CD4-positive, alpha-beta memory T cell (primary cell): ENCODE measurements at regions not wholly inside any gene's neighbourhood (a gene's known extent, or its start where the extent isn't known, plus 50 kb on each side); places are given as distances from the start of the nearest gene placed in this dataset.

Experiments used
- CTCF ChIA-PET: fragments of 350-600 bp; sonication (Branson Sonifier 250); formaldehyde crosslinking; loops from one replicate; lab custom pipeline; 2021; ENCODE audit warnings: inconsistent platforms; ENCODE audit not compliant: partially characterized antibody; lab: Charles Lee
- POLR2A ChIA-PET: fragments of 350-600 bp; sonication (Branson Sonifier 250); formaldehyde crosslinking; loops from one replicate; lab custom pipeline; 2021; ENCODE audit not compliant: partially characterized antibody; lab: Charles Lee
- DNase-seq, 5 donors: peaks; one replicate each; pipeline versions ENCODE4 v3.0.0 to v3.0.0-alpha.2; 2020 to 2022; ENCODE audit warnings: mixed read lengths in 1 of 5
- H3K27ac ChIP-seq: one replicate; pipeline ENCODE4 v1.7.0; 2013; ENCODE audit warnings: low read depth, low read length
- H3K27me3 ChIP-seq: 2 replicates; pipeline ENCODE4 v1.7.0; 2013; ENCODE audit warnings: mild to moderate bottlenecking, low read length, moderate library complexity; ENCODE audit not compliant: insufficient read depth
- H3K36me3 ChIP-seq: 2 replicates; pipeline ENCODE4 v1.7.0; 2013; ENCODE audit warnings: mild to moderate bottlenecking, low read length, moderate library complexity; ENCODE audit not compliant: insufficient read depth
- H3K4me1 ChIP-seq: 2 replicates; pipeline ENCODE4 v1.7.0; 2013; ENCODE audit warnings: mild to moderate bottlenecking, low read length, moderate library complexity; ENCODE audit not compliant: insufficient read depth
- H3K4me3 ChIP-seq, 2 donors: one replicate each; pipeline ENCODE4 v1.7.0; 2013; ENCODE audit warnings: low read length in 2 of 2, mild to moderate bottlenecking in 1 of 2
- H3K9me3 ChIP-seq, 2 donors: one replicate each; pipeline ENCODE4 v1.7.0; 2013; ENCODE audit warnings: low read length in 2 of 2, control low read depth in 1 of 2; ENCODE audit not compliant: control insufficient read depth in 1 of 2
- H3K27ac Mint-ChIP-seq, 7 donors: one replicate each; pipeline ENCODE4 v1.8.0; 2020 to 2021; ENCODE audit warnings: mixed read lengths in 7 of 7, mild to moderate bottlenecking in 6 of 7, inconsistent platforms in 3 of 7, moderate library complexity in 3 of 7
- H3K27me3 Mint-ChIP-seq, 2 donors: one replicate each; pipeline ENCODE4 v1.8.0; 2020 to 2021; ENCODE audit warnings: mixed read lengths in 2 of 2
- H3K36me3 Mint-ChIP-seq, 2 donors: one replicate each; pipeline ENCODE4 v1.8.0; 2020 to 2021; ENCODE audit warnings: mixed read lengths in 2 of 2, inconsistent platforms in 1 of 2, mild to moderate bottlenecking in 1 of 2
- H3K4me1 Mint-ChIP-seq, 4 donors: one replicate each; pipeline ENCODE4 v1.8.0; 2020 to 2021; ENCODE audit warnings: mixed read lengths in 4 of 4, mild to moderate bottlenecking in 1 of 4
- H3K4me3 Mint-ChIP-seq, 8 donors: one replicate each; pipeline ENCODE4 v1.8.0; 2020 to 2021; ENCODE audit warnings: mixed read lengths in 8 of 8, mild to moderate bottlenecking in 7 of 8, moderate library complexity in 6 of 8, inconsistent platforms in 3 of 8
- H3K9me3 Mint-ChIP-seq, 8 donors: one replicate each; pipeline ENCODE4 v1.8.0; 2020 to 2021; ENCODE audit warnings: mixed read lengths in 8 of 8, mild to moderate bottlenecking in 5 of 8, inconsistent platforms in 3 of 8, moderate library complexity in 1 of 8
- intact Hi-C: fragments of 100-400 bp; cut with micrococcal nuclease; formaldehyde crosslinking; loops from one replicate; pipeline ENCODE4 v1.15.1; 2023

DNA sequence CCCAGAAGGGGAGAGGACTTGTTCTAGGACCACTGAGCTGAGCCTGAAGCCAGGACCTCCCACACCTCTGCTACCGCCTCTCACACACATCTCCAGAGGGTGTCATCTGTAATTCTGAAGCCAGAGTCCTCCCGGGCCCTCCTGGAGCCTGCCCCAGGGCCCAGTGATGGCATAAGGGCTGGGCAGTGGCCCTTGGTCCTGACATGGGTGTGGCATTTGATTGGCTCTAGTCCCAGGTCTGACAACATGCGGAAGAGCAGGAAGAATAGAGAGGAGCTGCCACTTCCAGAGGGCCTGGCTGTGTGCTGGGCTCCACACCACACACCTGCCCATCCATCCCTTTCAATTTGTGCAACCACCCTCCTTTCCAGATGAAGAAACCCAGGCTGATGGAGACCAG, 144.3 kb upstream of the GSC start:
- no peaks in the 10 kb centered on the region for H3K4me1 ChIP-seq
- H3K27me3 Mint-ChIP-seq = peaks cover 0 to 2% of the 10 kb centered on the region in 2 donors
- CTCF ChIA-PET = no interaction called here
- H3K9me3 ChIP-seq = no peaks in the 10 kb centered on the region
- POLR2A ChIA-PET = no interaction called here
- H3K9me3 Mint-ChIP-seq = peaks cover 0 to 10% (median 2%) of the 10 kb centered on the region in 8 donors
- H3K4me1 Mint-ChIP-seq = no peaks in the 10 kb centered on the region
- H3K4me3 ChIP-seq = no peak overlapping the region
- no peak overlapping the region for H3K4me3 Mint-ChIP-seq
- no peak overlapping the region for H3K27ac ChIP-seq
- DNase-seq = no peak
- intact Hi-C loops = no loop called here
- H3K27me3 ChIP-seq = no peaks in the 10 kb centered on the region
- H3K27ac Mint-ChIP-seq = no peak overlapping the region
- H3K36me3 Mint-ChIP-seq = no peaks in the 10 kb centered on the region
- no peaks in the 10 kb centered on the region for H3K36me3 ChIP-seq

DNA sequence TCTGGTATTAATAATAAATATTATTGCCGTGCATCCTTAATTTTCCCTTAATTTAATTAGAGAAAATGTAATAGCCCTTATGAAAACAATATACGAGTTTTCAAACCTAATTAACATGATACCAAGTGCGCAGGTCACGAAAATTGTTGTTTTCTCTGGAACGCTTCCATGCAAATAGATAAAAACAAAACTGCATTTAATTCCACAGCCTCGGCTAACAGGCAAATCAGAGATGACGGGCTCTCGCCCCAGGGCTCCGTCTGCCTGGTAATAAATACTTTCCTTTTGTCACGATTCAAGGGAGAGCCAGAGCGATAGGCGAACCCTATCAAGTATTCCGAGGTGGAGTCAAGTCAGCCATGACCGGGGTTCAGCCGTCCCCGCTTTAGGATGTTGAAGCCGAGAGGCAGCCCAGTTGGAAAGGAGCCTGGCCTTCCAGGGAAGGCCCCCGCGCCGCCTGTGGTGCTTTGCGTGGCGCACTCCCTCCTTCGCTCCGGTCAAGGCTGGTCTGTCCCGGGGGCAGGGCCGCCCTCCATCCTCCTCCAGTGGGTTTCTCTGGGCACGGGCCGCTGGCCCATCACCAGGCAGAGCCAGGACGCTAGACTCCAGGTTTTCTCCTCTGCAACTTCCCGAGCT, 137.8 kb upstream of the GSC start:
- POLR2A ChIA-PET = no interaction called here
- intact Hi-C loops = no loop called here
- CTCF ChIA-PET = no interaction called here
- Mint-ChIP-seq H3K9me3 (peaks cover 0 to 11% (median 2%) of the 10 kb centered on the region in 8 donors), H3K36me3 (no peaks in the 10 kb centered on the region), H3K4me1 (no peaks in the 10 kb centered on the region), H3K27ac (no peak overlapping the region), H3K27me3 (peaks cover 0 to 3% of the 10 kb centered on the region in 2 donors), H3K4me3 (no peak overlapping the region)
- no peak for DNase-seq
- no peaks in the 10 kb centered on the region for H3K27me3 ChIP-seq
- no peak overlapping the region for H3K4me3 ChIP-seq
- no peaks in the 10 kb centered on the region for H3K9me3 ChIP-seq
- H3K36me3 ChIP-seq = no peaks in the 10 kb centered on the region
- H3K4me1 ChIP-seq = no peaks in the 10 kb centered on the region
- H3K27ac ChIP-seq = no peak overlapping the region

DNA sequence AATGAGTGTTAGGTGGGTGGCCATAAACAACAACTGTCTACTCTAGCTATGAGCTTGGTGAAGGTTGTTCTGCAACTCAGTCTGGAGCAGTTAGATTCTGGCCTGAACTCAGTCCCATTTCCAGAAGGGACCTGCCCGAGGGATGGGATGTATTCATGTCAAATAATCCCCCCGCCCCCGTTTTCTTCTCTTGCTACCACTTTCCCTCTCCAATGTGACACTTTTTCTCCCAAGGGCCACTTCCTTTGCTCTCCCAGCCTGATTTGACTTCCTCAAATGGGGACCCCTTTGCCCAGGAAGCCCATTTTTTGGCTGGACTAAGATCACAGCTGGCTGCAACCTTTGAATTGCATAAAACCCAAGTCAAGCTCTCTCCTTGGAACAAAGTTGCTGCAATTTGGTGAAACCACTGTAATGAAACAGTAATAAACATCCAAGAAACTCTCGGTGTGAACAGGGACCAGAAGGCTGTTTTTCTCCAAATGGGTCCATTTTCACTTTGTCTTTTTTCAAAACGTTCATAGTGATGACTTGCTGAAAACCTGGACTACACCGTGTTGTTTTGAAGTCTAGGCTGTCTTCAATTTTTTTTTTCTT, 137.2 kb upstream of the GSC start:
- no peaks in the 10 kb centered on the region for H3K4me1 ChIP-seq
- Mint-ChIP-seq H3K4me1 (no peaks in the 10 kb centered on the region), H3K27me3 (peaks cover 0 to 3% of the 10 kb centered on the region in 2 donors), H3K27ac (no peak overlapping the region), H3K9me3 (peaks cover 0 to 9% (median 2%) of the 10 kb centered on the region in 8 donors), H3K36me3 (no peaks in the 10 kb centered on the region), H3K4me3 (no peak overlapping the region)
- intact Hi-C loops = no loop called here
- H3K4me3 ChIP-seq = no peak overlapping the region
- ChIA-PET CTCF (no interaction called here), POLR2A (no interaction called here)
- H3K9me3 ChIP-seq = no peaks in the 10 kb centered on the region
- no peaks in the 10 kb centered on the region for H3K27me3 ChIP-seq
- H3K27ac ChIP-seq = no peak overlapping the region
- DNase-seq = no peak
- no peaks in the 10 kb centered on the region for H3K36me3 ChIP-seq

DNA sequence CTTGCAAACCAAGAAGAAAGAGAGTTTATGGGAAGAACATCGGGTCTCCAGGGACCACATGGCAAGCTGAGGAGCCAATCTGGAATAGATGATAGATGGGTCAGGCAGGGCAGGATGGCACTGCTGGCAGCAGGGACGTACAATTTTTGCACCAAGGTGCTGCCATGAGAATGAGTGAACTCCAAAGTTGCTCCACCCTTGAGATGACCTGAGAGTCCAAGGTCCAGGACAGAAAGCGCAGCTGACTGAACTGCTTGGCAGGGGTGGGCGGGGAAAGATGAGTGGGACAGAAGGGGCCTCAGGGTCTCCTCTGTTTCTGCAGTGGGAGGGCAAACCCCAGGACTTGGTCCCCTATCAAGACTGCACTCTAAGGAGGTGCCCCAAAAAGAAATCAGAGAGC, 136.7 kb upstream of the GSC start:
- DNase-seq = no peak
- Mint-ChIP-seq H3K27ac (no peak overlapping the region), H3K36me3 (no peaks in the 10 kb centered on the region), H3K9me3 (peaks cover 0 to 7% (median 2%) of the 10 kb centered on the region in 8 donors), H3K27me3 (peaks cover 0 to 3% of the 10 kb centered on the region in 2 donors), H3K4me1 (no peaks in the 10 kb centered on the region), H3K4me3 (no peak overlapping the region)
- Histone ChIP-seq H3K4me3 (no peak overlapping the region), H3K27me3 (no peaks in the 10 kb centered on the region), H3K4me1 (no peaks in the 10 kb centered on the region), H3K9me3 (no peaks in the 10 kb centered on the region), H3K36me3 (no peaks in the 10 kb centered on the region), H3K27ac (no peak overlapping the region)
- POLR2A ChIA-PET = no interaction called here
- intact Hi-C loops = no loop called here
- CTCF ChIA-PET = no interaction called here

DNA sequence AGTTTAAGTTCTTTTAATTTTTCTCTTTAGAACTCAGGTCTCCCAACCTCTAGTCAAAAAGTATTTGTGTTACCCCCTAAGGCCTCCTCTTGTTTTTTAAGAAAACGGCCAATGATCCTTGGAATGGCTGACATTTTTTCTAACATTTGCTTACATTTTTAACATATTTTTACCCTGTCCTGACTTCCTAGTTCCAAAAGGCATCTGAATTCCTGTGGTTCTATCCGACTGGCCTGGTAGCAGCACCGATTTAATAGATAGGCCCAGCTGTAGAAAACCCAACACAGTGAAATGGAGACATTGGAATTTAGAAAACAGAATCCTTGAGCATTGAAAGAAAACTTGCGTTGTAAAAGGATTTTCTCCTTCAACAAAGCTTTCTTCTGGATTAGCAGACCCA, 134.7 kb upstream of the GSC start:
- H3K27me3 Mint-ChIP-seq = peaks cover 0 to 4% of the 10 kb centered on the region in 2 donors
- H3K36me3 Mint-ChIP-seq = no peaks in the 10 kb centered on the region
- H3K27ac Mint-ChIP-seq = no peak overlapping the region
- H3K4me1 Mint-ChIP-seq = no peaks in the 10 kb centered on the region
- Histone ChIP-seq H3K4me3 (no peak overlapping the region), H3K4me1 (no peaks in the 10 kb centered on the region), H3K27me3 (no peaks in the 10 kb centered on the region), H3K9me3 (no peaks in the 10 kb centered on the region), H3K27ac (no peak overlapping the region), H3K36me3 (no peaks in the 10 kb centered on the region)
- intact Hi-C loops = no loop called here
- no peak for DNase-seq
- ChIA-PET POLR2A (no interaction called here), CTCF (no interaction called here)
- H3K4me3 Mint-ChIP-seq = no peak overlapping the region
- peaks cover 0 to 3% (median 0%) of the 10 kb centered on the region in 8 donors for H3K9me3 Mint-ChIP-seq

DNA sequence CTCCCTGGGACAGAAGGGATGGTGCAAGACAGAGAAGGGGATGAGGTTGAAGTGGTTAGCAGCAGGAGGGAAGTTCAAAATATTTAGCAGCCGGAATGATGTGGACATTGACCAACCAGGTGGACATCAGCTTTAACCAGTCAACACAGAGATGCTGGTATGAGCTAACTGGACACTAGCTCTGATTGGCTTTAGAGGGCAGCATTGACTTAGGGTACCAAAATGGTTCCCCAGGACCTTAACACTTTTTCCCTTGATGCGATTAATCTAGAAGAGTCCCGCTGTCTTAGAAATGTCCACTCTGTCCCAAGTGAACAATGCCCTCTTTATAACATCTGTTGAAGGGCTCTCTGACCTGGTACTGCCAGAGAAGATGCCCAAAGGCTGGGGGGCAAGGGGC, 134.0 kb upstream of the GSC start:
- Mint-ChIP-seq H3K4me3 (no peak overlapping the region), H3K36me3 (no peaks in the 10 kb centered on the region), H3K27ac (no peak overlapping the region), H3K9me3 (peaks cover 0 to 3% (median 0%) of the 10 kb centered on the region in 8 donors), H3K4me1 (no peaks in the 10 kb centered on the region), H3K27me3 (peaks cover 0 to 4% of the 10 kb centered on the region in 2 donors)
- CTCF ChIA-PET = interaction anchor here (0.9 to 1.6 kb wide), 3 partner anchors 196 to 527 kb away, joined by 3 to 8 read pairs (median 3); no protein-coding TSS in a partner anchor
- H3K4me3 ChIP-seq = no peak overlapping the region
- H3K36me3 ChIP-seq = no peaks in the 10 kb centered on the region
- H3K9me3 ChIP-seq = no peaks in the 10 kb centered on the region
- no peaks in the 10 kb centered on the region for H3K27me3 ChIP-seq
- POLR2A ChIA-PET = no interaction called here
- no peak for DNase-seq
- intact Hi-C loops = no loop called here
- H3K27ac ChIP-seq = no peak overlapping the region
- H3K4me1 ChIP-seq = no peaks in the 10 kb centered on the region

DNA sequence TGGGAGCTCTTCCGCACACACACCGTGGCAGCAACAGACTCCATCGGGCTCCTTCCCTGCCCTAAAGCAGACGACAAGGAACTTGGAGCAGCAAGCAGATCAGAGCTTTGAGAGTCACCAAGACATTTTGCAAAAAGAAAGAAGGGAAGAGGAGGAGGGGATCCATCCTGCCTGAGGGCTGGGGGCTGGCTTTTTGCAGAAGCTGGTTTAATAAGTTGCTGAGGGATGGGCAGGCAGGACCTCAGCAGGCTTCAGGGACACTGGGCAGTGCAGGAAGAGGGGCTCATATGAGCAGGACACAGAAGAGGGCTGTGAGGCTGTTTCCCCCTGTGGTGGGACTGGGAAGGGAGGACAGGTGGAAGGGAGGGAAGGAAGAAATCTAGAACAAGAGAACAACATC, 133.4 kb upstream of the GSC start:
- no peak overlapping the region for H3K27ac ChIP-seq
- POLR2A ChIA-PET = no interaction called here
- H3K4me1 ChIP-seq = no peaks in the 10 kb centered on the region
- Mint-ChIP-seq H3K4me3 (no peak overlapping the region), H3K4me1 (no peaks in the 10 kb centered on the region), H3K9me3 (peaks cover 0 to 2% (median 0%) of the 10 kb centered on the region in 8 donors), H3K27me3 (peaks cover 0 to 4% of the 10 kb centered on the region in 2 donors), H3K27ac (no peak overlapping the region), H3K36me3 (no peaks in the 10 kb centered on the region)
- CTCF ChIA-PET = interaction anchor here (0.9 to 1.6 kb wide), 3 partner anchors 196 to 527 kb away, joined by 3 to 8 read pairs (median 3); no protein-coding TSS in a partner anchor
- no peaks in the 10 kb centered on the region for H3K9me3 ChIP-seq
- DNase-seq = no peak
- H3K36me3 ChIP-seq = no peaks in the 10 kb centered on the region
- H3K4me3 ChIP-seq = no peak overlapping the region
- H3K27me3 ChIP-seq = no peaks in the 10 kb centered on the region
- intact Hi-C loops = no loop called here
